ENCODE measurements at regions not wholly inside any gene's neighbourhood (a gene's known extent, or its start where the extent isn't known, plus 50 kb on each side); places are given as distances from the start of the nearest gene placed in this dataset.

DNA sequence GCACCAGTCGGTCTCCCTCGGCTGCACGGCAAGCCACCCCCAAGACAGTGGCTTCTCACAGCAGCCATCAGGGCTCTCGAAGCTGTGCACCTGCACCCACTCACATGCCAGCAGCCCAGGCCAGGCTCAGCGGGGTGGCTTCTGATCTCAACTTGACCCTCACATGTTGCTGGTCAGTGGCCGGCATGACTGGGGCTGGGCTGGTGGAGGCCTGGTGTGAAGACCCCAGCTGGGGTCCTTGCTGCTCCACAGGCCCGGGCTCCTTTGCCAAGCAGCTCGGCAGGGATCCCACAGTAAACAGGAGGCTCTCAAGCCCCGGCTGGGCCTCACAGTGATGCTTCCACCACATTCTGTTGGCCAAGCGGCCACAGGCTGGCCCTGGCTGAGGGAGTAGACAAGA is 128.2 kb downstream of the BRD1 start:
- TF ChIP-seq, protein P1, sequence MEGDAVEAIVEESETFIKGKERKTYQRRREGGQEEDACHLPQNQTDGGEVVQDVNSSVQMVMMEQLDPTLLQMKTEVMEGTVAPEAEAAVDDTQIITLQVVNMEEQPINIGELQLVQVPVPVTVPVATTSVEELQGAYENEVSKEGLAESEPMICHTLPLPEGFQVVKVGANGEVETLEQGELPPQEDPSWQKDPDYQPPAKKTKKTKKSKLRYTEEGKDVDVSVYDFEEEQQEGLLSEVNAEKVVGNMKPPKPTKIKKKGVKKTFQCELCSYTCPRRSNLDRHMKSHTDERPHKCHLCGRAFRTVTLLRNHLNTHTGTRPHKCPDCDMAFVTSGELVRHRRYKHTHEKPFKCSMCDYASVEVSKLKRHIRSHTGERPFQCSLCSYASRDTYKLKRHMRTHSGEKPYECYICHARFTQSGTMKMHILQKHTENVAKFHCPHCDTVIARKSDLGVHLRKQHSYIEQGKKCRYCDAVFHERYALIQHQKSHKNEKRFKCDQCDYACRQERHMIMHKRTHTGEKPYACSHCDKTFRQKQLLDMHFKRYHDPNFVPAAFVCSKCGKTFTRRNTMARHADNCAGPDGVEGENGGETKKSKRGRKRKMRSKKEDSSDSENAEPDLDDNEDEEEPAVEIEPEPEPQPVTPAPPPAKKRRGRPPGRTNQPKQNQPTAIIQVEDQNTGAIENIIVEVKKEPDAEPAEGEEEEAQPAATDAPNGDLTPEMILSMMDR (IDR thresholded peaks at IDR 0.05; ENCODE audit: insufficient read depth, low read length): no peak
- TF ChIP-seq POLR2AphosphoS5 (IDR thresholded peaks at IDR 0.05; ENCODE audit: low read depth) (no peak), GABPA (IDR thresholded peaks at IDR 0.05; ENCODE audit: low read depth) (no peak)
- TF ChIP-seq, protein P2, sequence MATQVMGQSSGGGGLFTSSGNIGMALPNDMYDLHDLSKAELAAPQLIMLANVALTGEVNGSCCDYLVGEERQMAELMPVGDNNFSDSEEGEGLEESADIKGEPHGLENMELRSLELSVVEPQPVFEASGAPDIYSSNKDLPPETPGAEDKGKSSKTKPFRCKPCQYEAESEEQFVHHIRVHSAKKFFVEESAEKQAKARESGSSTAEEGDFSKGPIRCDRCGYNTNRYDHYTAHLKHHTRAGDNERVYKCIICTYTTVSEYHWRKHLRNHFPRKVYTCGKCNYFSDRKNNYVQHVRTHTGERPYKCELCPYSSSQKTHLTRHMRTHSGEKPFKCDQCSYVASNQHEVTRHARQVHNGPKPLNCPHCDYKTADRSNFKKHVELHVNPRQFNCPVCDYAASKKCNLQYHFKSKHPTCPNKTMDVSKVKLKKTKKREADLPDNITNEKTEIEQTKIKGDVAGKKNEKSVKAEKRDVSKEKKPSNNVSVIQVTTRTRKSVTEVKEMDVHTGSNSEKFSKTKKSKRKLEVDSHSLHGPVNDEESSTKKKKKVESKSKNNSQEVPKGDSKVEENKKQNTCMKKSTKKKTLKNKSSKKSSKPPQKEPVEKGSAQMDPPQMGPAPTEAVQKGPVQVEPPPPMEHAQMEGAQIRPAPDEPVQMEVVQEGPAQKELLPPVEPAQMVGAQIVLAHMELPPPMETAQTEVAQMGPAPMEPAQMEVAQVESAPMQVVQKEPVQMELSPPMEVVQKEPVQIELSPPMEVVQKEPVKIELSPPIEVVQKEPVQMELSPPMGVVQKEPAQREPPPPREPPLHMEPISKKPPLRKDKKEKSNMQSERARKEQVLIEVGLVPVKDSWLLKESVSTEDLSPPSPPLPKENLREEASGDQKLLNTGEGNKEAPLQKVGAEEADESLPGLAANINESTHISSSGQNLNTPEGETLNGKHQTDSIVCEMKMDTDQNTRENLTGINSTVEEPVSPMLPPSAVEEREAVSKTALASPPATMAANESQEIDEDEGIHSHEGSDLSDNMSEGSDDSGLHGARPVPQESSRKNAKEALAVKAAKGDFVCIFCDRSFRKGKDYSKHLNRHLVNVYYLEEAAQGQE (IDR thresholded peaks at IDR 0.05; ENCODE audit: insufficient replicate concordance, low read depth): no peak

All from HL-60 (cell line).